ENCODE measurements at regions not wholly inside any gene's neighbourhood (a gene's known extent, or its start where the extent isn't known, plus 50 kb on each side); places are given as distances from the start of the nearest gene placed in this dataset.

- POLR2A ChIA-PET (ENCODE audit: unreplicated experiment) = no interaction called here
- intact Hi-C loops (cut with micrococcal nuclease) = no loop called here
- Histone ChIP-seq H3K56ac (ENCODE audit: extremely low read depth, insufficient read depth, low read length) (no peak overlapping the region), H3K4me3 (ENCODE audit: insufficient read depth, low read depth, low read length) (no peak overlapping the region), H2BK5ac (ENCODE audit: low read depth, low read length, poor library complexity, severe bottlenecking) (no peak overlapping the region), H3K4me1 (ENCODE audit: control insufficient read depth, insufficient read depth, low read length) (0 out of 2 replicates have a peak, but pooled peaks cover 2% of the 10 kb centered on the region), H3K23ac (ENCODE audit: low read depth, low read length) (no peak overlapping the region), H3K27ac (ENCODE audit: insufficient read depth, low read length) (no peak overlapping the region), H3K14ac (replicated peaks; ENCODE audit: low read depth, low read length) (no peak overlapping the region), H2BK20ac (ENCODE audit: low read depth, low read length) (no peak overlapping the region), H4K8ac (ENCODE audit: low read depth in 2 of 2, low read length in 2 of 2) (no peak overlapping the region), H2BK15ac (ENCODE audit: low read depth, low read length) (no peak overlapping the region), H4K91ac (ENCODE audit: insufficient read depth, low read depth, low read length) (no peak overlapping the region), H3K36me3 (ENCODE audit: control insufficient read depth, insufficient read depth, low read length) (no peaks in the 10 kb centered on the region), H4K5ac (ENCODE audit: low read depth, low read length) (no peak overlapping the region), H2AK9ac (replicated peaks; ENCODE audit: low read depth, low read length, poor library complexity) (no peak overlapping the region), H2AK5ac (ENCODE audit: low read depth, low read length) (no peak overlapping the region), H3K9me3 (ENCODE audit: control insufficient read depth, insufficient read depth, low read length) (no peaks in the 10 kb centered on the region), H2AFZ (replicated peaks; ENCODE audit: low read length, poor library complexity) (no peak overlapping the region), H3K18ac (ENCODE audit: low read depth, low read length) (no peak overlapping the region), H3K4me2 (ENCODE audit: low read depth, low read length) (no peak overlapping the region), H3K9me1 (ENCODE audit: insufficient read depth, low read length) (no peaks in the 10 kb centered on the region), H4K20me1 (ENCODE audit: insufficient read depth, low read length) (no peaks in the 10 kb centered on the region), H3K79me1 (ENCODE audit: low read depth in 1 of 2, low read length in 2 of 2) (no peaks in the 10 kb centered on the region), H3K27me3 (ENCODE audit: control insufficient read depth, insufficient read depth, low read length) (peaks cover 3% of the 10 kb centered on the region), H2BK120ac (ENCODE audit: low read depth, low read length) (no peak overlapping the region), H3K4ac (ENCODE audit: low read depth, low read length) (no peak overlapping the region), H3K9ac (ENCODE audit: low read depth, low read length) (no peak overlapping the region)
- dilution Hi-C loops (cut with HindIII; ENCODE audit: low sequenced_read_pairs, unreplicated experiment) = no loop called here
- TF ChIP-seq USF2 (IDR thresholded peaks at IDR 0.05; ENCODE audit: low read depth, low read length) (no peak), RAD21 (IDR thresholded peaks at IDR 0.05; ENCODE audit: low read length) (no peak), CTCF (conservative IDR thresholded peaks at IDR 0.05; ENCODE audit: low read depth, low read length) (no peak), SMC3 (IDR thresholded peaks at IDR 0.05; ENCODE audit: low read depth, low read length) (no peak), POLR2A (IDR thresholded peaks at IDR 0.05; ENCODE audit: low read depth, low read length) (no peak), FOS (IDR thresholded peaks at IDR 0.05; ENCODE audit: low read depth, low read length) (no peak), RCOR1 (IDR thresholded peaks at IDR 0.05; ENCODE audit: insufficient replicate concordance, low read length) (no peak), BHLHE40 (IDR thresholded peaks at IDR 0.05; ENCODE audit: low read depth, low read length) (no peak), CEBPB (IDR thresholded peaks at IDR 0.05; ENCODE audit: low read depth, low read length) (no peak), MAFK (IDR thresholded peaks at IDR 0.05; ENCODE audit: low read depth, low read length) (no peak), ELK1 (IDR thresholded peaks at IDR 0.05; ENCODE audit: borderline replicate concordance, low read depth, low read length) (no peak), NFE2L2 (IDR thresholded peaks at IDR 0.05; ENCODE audit: low read depth, low read length) (no peak), CHD1 (IDR thresholded peaks at IDR 0.05; ENCODE audit: low read depth, low read length) (no peak), MAZ (IDR thresholded peaks at IDR 0.05; ENCODE audit: borderline replicate concordance, low read depth, low read length) (no peak), MXI1 (IDR thresholded peaks at IDR 0.05; ENCODE audit: borderline replicate concordance, low read depth, low read length) (no peak), RFX5 (IDR thresholded peaks at IDR 0.05; ENCODE audit: low read depth, low read length) (no peak)
- in situ Hi-C loops (cut with MboI; ENCODE audit: low sequenced_read_pairs) = no loop called here
- no peak for ATAC-seq (ENCODE audit: low read depth)
- BruUV-seq (replicated peaks) = no TSS peak
- no peak for DNase-seq
- no CpG with 5 or more reads among the region's 8 CpGs for WGBS, 2 experiments (ENCODE audit: extremely low coverage in 2 of 2, insufficient read length in 1 of 2)
- CTCF ChIA-PET = no interaction called here
Observed at GRCh38 chr11:129322941-129323340, 52.7 kb upstream of the BARX2 start.
